Cardiac muscle cell (in vitro differentiated cells and primary cell): ENCODE measurements at regions not wholly inside any gene's neighbourhood (a gene's known extent, or its start where the extent isn't known, plus 50 kb on each side); places are given as distances from the start of the nearest gene placed in this dataset.

Experiments
- DNase-seq, 2 donors: peaks; one replicate each; pipeline versions ENCODE4 v3.0.0 to v3.0.0-alpha.2; 2010 to 2017; ENCODE audit warnings: low read depth in 1 of 2, low spot score in 1 of 2
- H3K27ac ChIP-seq: fragments of 200-600 bp; sonication (generic); 2 replicates; pipeline ENCODE4 v1.5.1; 2016
- H3K27me3 ChIP-seq: fragments of 200-600 bp; sonication (generic); 2 replicates; pipeline ENCODE4 v1.6.0; 2016; ENCODE audit warnings: control low read depth
- H3K36me3 ChIP-seq: fragments of 200-600 bp; sonication (generic); 2 replicates; pipeline ENCODE4 v1.5.1; 2016; ENCODE audit warnings: control low read depth
- H3K4me1 ChIP-seq: fragments of 200-600 bp; sonication (generic); 2 replicates; pipeline ENCODE4 v1.8.1; 2017; ENCODE audit warnings: low read depth, mild to moderate bottlenecking, mixed run types
- H3K4me3 ChIP-seq: fragments of 200-600 bp; sonication (generic); 2 replicates; pipeline ENCODE4 v1.5.1; 2016; ENCODE audit warnings: mild to moderate bottlenecking
- H3K9me3 ChIP-seq: fragments of 200-600 bp; sonication (generic); 2 replicates; pipeline ENCODE4 v1.5.1; 2017; ENCODE audit warnings: low read depth, mild to moderate bottlenecking, control low read depth
- CTCF ChIP-seq: IDR thresholded peaks from 2 replicates; pipeline ENCODE4 v1.5.1; 2012; ENCODE audit warnings: low read depth, mild to moderate bottlenecking, low read length

GRCh38 chr9:129282272-129282671 lies 104.2 kb upstream of the IER5L start:
- no peak overlapping the region for H3K4me3 ChIP-seq
- peak overlapping the region; percentile 27 for H3K27ac ChIP-seq
- H3K4me1 ChIP-seq: peaks cover 20% of the 10 kb centered on the region
- no peak for TF ChIP-seq CTCF
- no peaks in the 10 kb centered on the region for H3K9me3 ChIP-seq
- H3K27me3 ChIP-seq: no peaks in the 10 kb centered on the region
- no peaks in the 10 kb centered on the region for H3K36me3 ChIP-seq
- no peak for DNase-seq

GRCh38 chr9:129281506-129282145 lies 103.6 kb upstream of the IER5L start:
- H3K4me3 ChIP-seq: no peak overlapping the region
- peaks cover 25% of the 10 kb centered on the region for H3K4me1 ChIP-seq
- no peak overlapping the region for H3K27ac ChIP-seq
- TF ChIP-seq CTCF: no peak
- no peak for DNase-seq
- no peaks in the 10 kb centered on the region for H3K27me3 ChIP-seq
- H3K9me3 ChIP-seq: no peaks in the 10 kb centered on the region
- H3K36me3 ChIP-seq: no peaks in the 10 kb centered on the region

GRCh38 chr9:129280623-129281271 lies 102.7 kb upstream of the IER5L start:
- Histone ChIP-seq H3K27me3 (no peaks in the 10 kb centered on the region), H3K27ac (no peak overlapping the region), H3K36me3 (no peaks in the 10 kb centered on the region), H3K4me1 (peaks cover 33% of the 10 kb centered on the region), H3K4me3 (no peak overlapping the region), H3K9me3 (no peaks in the 10 kb centered on the region)
- no peak for DNase-seq
- no peak for TF ChIP-seq CTCF

GRCh38 chr9:129280236-129280622 lies 102.2 kb upstream of the IER5L start:
- H3K9me3 ChIP-seq: no peaks in the 10 kb centered on the region
- no peaks in the 10 kb centered on the region for H3K36me3 ChIP-seq
- no peaks in the 10 kb centered on the region for H3K27me3 ChIP-seq
- no peak for TF ChIP-seq CTCF
- no peak overlapping the region for H3K4me3 ChIP-seq
- DNase-seq: no peak
- peaks cover 36% of the 10 kb centered on the region for H3K4me1 ChIP-seq
- no peak overlapping the region for H3K27ac ChIP-seq

- H3K4me3 ChIP-seq: no peak overlapping the region
- no peak for TF ChIP-seq CTCF
- H3K9me3 ChIP-seq: no peaks in the 10 kb centered on the region
- no peaks in the 10 kb centered on the region for H3K27me3 ChIP-seq
- H3K4me1 ChIP-seq: peaks cover 36% of the 10 kb centered on the region
- no peak for DNase-seq
- peak overlapping the region; percentile 74 for H3K27ac ChIP-seq
- H3K36me3 ChIP-seq: no peaks in the 10 kb centered on the region
These were observed 100.6 kb upstream of the IER5L start for GRCh38 chr9:129278391-129279237.
